ENCODE measurements at regions not wholly inside any gene's neighbourhood (a gene's known extent, or its start where the extent isn't known, plus 50 kb on each side); places are given as distances from the start of the nearest gene placed in this dataset.

- no peak overlapping the region for H3K27ac ChIP-seq (ENCODE audit: low read depth)
- no peaks in the 10 kb centered on the region for H3K4me1 ChIP-seq (ENCODE audit: insufficient read depth)
- H3K4me3 ChIP-seq (ENCODE audit: low read depth, low read length): no peak overlapping the region
- 85% methylated on average over 2 of the region's 2 CpGs for WGBS
- no peaks in the 10 kb centered on the region for H3K36me3 ChIP-seq (ENCODE audit: insufficient read depth)
- no peak for DNase-seq (ENCODE audit: extremely low spot score)
Measured at GRCh38 chr4:74610491-74610890, 165.6 kb downstream of the AREG start.

GRCh38 chr4:74612837-74613236 is 167.9 kb downstream of the AREG start:
- Histone ChIP-seq H3K36me3 (ENCODE audit: insufficient read depth) (no peaks in the 10 kb centered on the region), H3K4me1 (ENCODE audit: insufficient read depth) (no peaks in the 10 kb centered on the region), H3K4me3 (ENCODE audit: low read depth, low read length) (no peak overlapping the region), H3K27ac (ENCODE audit: low read depth) (no peak overlapping the region)
- WGBS: 95% methylated on average over 2 of the region's 2 CpGs
- DNase-seq (ENCODE audit: extremely low spot score): no peak

GRCh38 chr4:74613266-74613665 is 168.3 kb downstream of the AREG start:
- Histone ChIP-seq H3K27ac (ENCODE audit: low read depth) (no peak overlapping the region), H3K36me3 (ENCODE audit: insufficient read depth) (no peaks in the 10 kb centered on the region), H3K4me3 (ENCODE audit: low read depth, low read length) (no peak overlapping the region), H3K4me1 (ENCODE audit: insufficient read depth) (no peaks in the 10 kb centered on the region)
- DNase-seq (ENCODE audit: extremely low spot score): no peak
- WGBS: 68% methylated on average over 2 of the region's 2 CpGs

GRCh38 chr4:74615411-74615810 is 170.5 kb downstream of the AREG start:
- WGBS: 41% methylated on average over 2 of the region's 2 CpGs
- Histone ChIP-seq H3K36me3 (ENCODE audit: insufficient read depth) (no peaks in the 10 kb centered on the region), H3K27ac (ENCODE audit: low read depth) (no peak overlapping the region), H3K4me1 (ENCODE audit: insufficient read depth) (no peaks in the 10 kb centered on the region), H3K4me3 (ENCODE audit: low read depth, low read length) (no peak overlapping the region)
- no peak for DNase-seq (ENCODE audit: extremely low spot score)

GRCh38 chr4:74618166-74618565 is 173.2 kb downstream of the AREG start:
- no peak for DNase-seq (ENCODE audit: extremely low spot score)
- H3K4me1 ChIP-seq (ENCODE audit: insufficient read depth): no peaks in the 10 kb centered on the region
- WGBS: 81% methylated on average over 1 of the region's 1 CpG
- H3K27ac ChIP-seq (ENCODE audit: low read depth): no peak overlapping the region
- no peak overlapping the region for H3K4me3 ChIP-seq (ENCODE audit: low read depth, low read length)
- H3K36me3 ChIP-seq (ENCODE audit: insufficient read depth): no peaks in the 10 kb centered on the region

- Histone ChIP-seq H3K27ac (ENCODE audit: low read depth) (no peak overlapping the region), H3K4me1 (ENCODE audit: insufficient read depth) (no peaks in the 10 kb centered on the region), H3K4me3 (ENCODE audit: low read depth, low read length) (no peak overlapping the region), H3K36me3 (ENCODE audit: insufficient read depth) (no peaks in the 10 kb centered on the region)
- no peak for DNase-seq (ENCODE audit: extremely low spot score)
- 73% methylated on average over 1 of the region's 1 CpG for WGBS
Measured at GRCh38 chr4:74618659-74619058, 173.7 kb downstream of the AREG start.

GRCh38 chr4:74619931-74620702 is 174.2 kb downstream of the BTC start:
- no peak for DNase-seq (ENCODE audit: extremely low spot score)
- 44% methylated on average over 2 of the region's 2 CpGs for WGBS
- Histone ChIP-seq H3K36me3 (ENCODE audit: insufficient read depth) (no peaks in the 10 kb centered on the region), H3K4me1 (ENCODE audit: insufficient read depth) (no peaks in the 10 kb centered on the region), H3K27ac (ENCODE audit: low read depth) (no peak overlapping the region), H3K4me3 (ENCODE audit: low read depth, low read length) (no peak overlapping the region)

GRCh38 chr4:74621616-74622015 is 172.7 kb downstream of the BTC start:
- DNase-seq (ENCODE audit: extremely low spot score): no peak
- no peak overlapping the region for H3K27ac ChIP-seq (ENCODE audit: low read depth)
- no peak overlapping the region for H3K4me3 ChIP-seq (ENCODE audit: low read depth, low read length)
- no peaks in the 10 kb centered on the region for H3K4me1 ChIP-seq (ENCODE audit: insufficient read depth)
- H3K36me3 ChIP-seq (ENCODE audit: insufficient read depth): no peaks in the 10 kb centered on the region

- Histone ChIP-seq H3K27ac (ENCODE audit: low read depth) (no peak overlapping the region), H3K36me3 (ENCODE audit: insufficient read depth) (no peaks in the 10 kb centered on the region), H3K4me1 (ENCODE audit: insufficient read depth) (no peaks in the 10 kb centered on the region), H3K4me3 (ENCODE audit: low read depth, low read length) (no peak overlapping the region)
- DNase-seq (ENCODE audit: extremely low spot score): no peak
- 49% methylated on average over 3 of the region's 3 CpGs for WGBS
Measured at GRCh38 chr4:74623041-74623440, 171.3 kb downstream of the BTC start.

- DNase-seq (ENCODE audit: extremely low spot score): no peak
- Histone ChIP-seq H3K4me3 (ENCODE audit: low read depth, low read length) (no peak overlapping the region), H3K36me3 (ENCODE audit: insufficient read depth) (no peaks in the 10 kb centered on the region), H3K4me1 (ENCODE audit: insufficient read depth) (peaks cover 2% of the 10 kb centered on the region), H3K27ac (ENCODE audit: low read depth) (no peak overlapping the region)
- 52% methylated on average over 5 of the region's 5 CpGs for WGBS
Measured at GRCh38 chr4:74624351-74625151, 169.8 kb downstream of the BTC start.

GRCh38 chr4:74625981-74626380 is 168.3 kb downstream of the BTC start:
- H3K4me3 ChIP-seq (ENCODE audit: low read depth, low read length): no peak overlapping the region
- 82% methylated on average over 1 of the region's 1 CpG for WGBS
- H3K4me1 ChIP-seq (ENCODE audit: insufficient read depth): peaks cover 2% of the 10 kb centered on the region
- no peaks in the 10 kb centered on the region for H3K36me3 ChIP-seq (ENCODE audit: insufficient read depth)
- DNase-seq (ENCODE audit: extremely low spot score): no peak
- no peak overlapping the region for H3K27ac ChIP-seq (ENCODE audit: low read depth)

GRCh38 chr4:74627093-74627492 is 167.2 kb downstream of the BTC start:
- DNase-seq (ENCODE audit: extremely low spot score): no peak
- Histone ChIP-seq H3K27ac (ENCODE audit: low read depth) (no peak overlapping the region), H3K36me3 (ENCODE audit: insufficient read depth) (no peaks in the 10 kb centered on the region), H3K4me3 (ENCODE audit: low read depth, low read length) (no peak overlapping the region), H3K4me1 (ENCODE audit: insufficient read depth) (peaks cover 2% of the 10 kb centered on the region)
- WGBS: 97% methylated on average over 4 of the region's 4 CpGs

- H3K36me3 ChIP-seq (ENCODE audit: insufficient read depth): no peaks in the 10 kb centered on the region
- no peak overlapping the region for H3K4me3 ChIP-seq (ENCODE audit: low read depth, low read length)
- 82% methylated on average over 4 of the region's 4 CpGs for WGBS
- H3K4me1 ChIP-seq (ENCODE audit: insufficient read depth): peaks cover 2% of the 10 kb centered on the region
- no peak overlapping the region for H3K27ac ChIP-seq (ENCODE audit: low read depth)
- no peak for DNase-seq (ENCODE audit: extremely low spot score)
Measured at GRCh38 chr4:74627504-74627903, 166.8 kb downstream of the BTC start.

- H3K4me3 ChIP-seq (ENCODE audit: low read depth, low read length): no peak overlapping the region
- no peaks in the 10 kb centered on the region for H3K36me3 ChIP-seq (ENCODE audit: insufficient read depth)
- peaks cover 2% of the 10 kb centered on the region for H3K4me1 ChIP-seq (ENCODE audit: insufficient read depth)
- no peak for DNase-seq (ENCODE audit: extremely low spot score)
- WGBS: 41% methylated on average over 6 of the region's 6 CpGs
- no peak overlapping the region for H3K27ac ChIP-seq (ENCODE audit: low read depth)
Measured at GRCh38 chr4:74628852-74629620, 165.3 kb downstream of the BTC start.

All from urinary bladder (tissue), 3 donors.